Globus pallidus (tissue), 1 donor: ENCODE measurements at regions not wholly inside any gene's neighbourhood (a gene's known extent, or its start where the extent isn't known, plus 50 kb on each side); places are given as distances from the start of the nearest gene placed in this dataset.
"Not testable (repeated sequence)": the region's sequence is repeated elsewhere in the genome, so short reads cannot be mapped to it uniquely, and the experiment has no call there.

Source experiments
- DNase-seq: peaks from one replicate; pipeline ENCODE4 v3.0.0-alpha.2; 2015; ENCODE audit warnings: low spot score

- DNase-seq, result no peak
Measured at GRCh38 chr20:48440916-48441315, 386.9 kb downstream of the PREX1 start.

GRCh38 chr20:48440261-48440660, 387.5 kb downstream of the PREX1 start:
- not testable (repeated sequence) for DNase-seq

- no peak for DNase-seq
Measured at GRCh38 chr20:48437146-48437545, 390.7 kb downstream of the PREX1 start.

GRCh38 chr20:48436609-48437008, 391.2 kb downstream of the PREX1 start:
- DNase-seq, result not testable (repeated sequence)

- no peak for DNase-seq
Measured at GRCh38 chr20:48433178-48433577, 394.6 kb downstream of the PREX1 start.

- DNase-seq, result no peak
Measured at GRCh38 chr20:48432494-48432832, 395.3 kb downstream of the PREX1 start.

GRCh38 chr20:48431653-48432493, 395.9 kb downstream of the PREX1 start:
- DNase-seq, result no peak

- no peak for DNase-seq
Measured at GRCh38 chr20:48426630-48427029, 401.2 kb downstream of the PREX1 start.

GRCh38 chr20:48425817-48426612, 401.8 kb downstream of the PREX1 start:
- no peak for DNase-seq

GRCh38 chr20:48425321-48425720, 402.5 kb downstream of the PREX1 start:
- DNase-seq, result no peak

- DNase-seq, result no peak
Measured at GRCh38 chr20:48422242-48422960, 405.4 kb downstream of the PREX1 start.

- DNase-seq, result no peak
Measured at GRCh38 chr20:48421547-48421946, 406.3 kb downstream of the PREX1 start.

GRCh38 chr20:48420176-48420575, 407.6 kb downstream of the PREX1 start:
- no peak for DNase-seq

- no peak for DNase-seq
Measured at GRCh38 chr20:48419173-48419572, 408.6 kb downstream of the PREX1 start.

GRCh38 chr20:48416002-48416401, 411.8 kb downstream of the PREX1 start:
- DNase-seq, result no peak

- no peak for DNase-seq
Measured at GRCh38 chr20:48414786-48415185, 413.0 kb downstream of the PREX1 start.

- DNase-seq, result no peak
Measured at GRCh38 chr20:48411919-48412522, 415.8 kb downstream of the PREX1 start.

- peak; percentile 82 for DNase-seq
Measured at GRCh38 chr20:48411245-48411644, 416.6 kb downstream of the PREX1 start.

- DNase-seq, result no peak
Measured at GRCh38 chr20:48409055-48409615, 418.7 kb downstream of the PREX1 start.

- no peak for DNase-seq
Measured at GRCh38 chr20:48407710-48408109, 420.1 kb downstream of the PREX1 start.

- DNase-seq, result peak; percentile 49
Measured at GRCh38 chr20:48406912-48407340, 420.9 kb downstream of the PREX1 start.

- DNase-seq, result peak; percentile 28
Measured at GRCh38 chr20:48406498-48406897, 421.3 kb downstream of the PREX1 start.
